ENCODE measurements at regions not wholly inside any gene's neighbourhood (a gene's known extent, or its start where the extent isn't known, plus 50 kb on each side); places are given as distances from the start of the nearest gene placed in this dataset.

- Mint-ChIP-seq H3K9me3 (no peaks in the 10 kb centered on the region), H3K27me3 (ENCODE audit: low read depth) (no peaks in the 10 kb centered on the region), H3K4me1 (peaks cover 9 to 20% of the 10 kb centered on the region in 2 experiments), H3K4me3 (no peak overlapping the region), H3K36me3 (ENCODE audit: insufficient read depth in 1 of 3, low read depth in 3 of 3) (no peaks in the 10 kb centered on the region; a peak in 1 of 7 replicates), H3K27ac (no peak overlapping the region)
- no peak overlapping the region for H4K8ac ChIP-seq (replicated peaks; ENCODE audit: insufficient read length, low read depth, low read length)
- no peaks in the 10 kb centered on the region for H3K9me3 ChIP-seq (ENCODE audit: control insufficient read depth, low read depth, low read length)
- no peak for TF ChIP-seq CTCF (conservative IDR thresholded peaks at IDR 0.05)
- no peaks in the 10 kb centered on the region for H4K20me1 ChIP-seq (ENCODE audit: control insufficient read depth, insufficient read depth, insufficient read length)
- H2BK12ac ChIP-seq (ENCODE audit: insufficient read length, low read depth, low read length), result no peak overlapping the region
- no peaks in the 10 kb centered on the region for H3K23me2 ChIP-seq (ENCODE audit: insufficient read length, low read depth, low read length, poor library complexity, severe bottlenecking)
- no peak overlapping the region for H2BK120ac ChIP-seq (ENCODE audit: low read depth, low read length, poor library complexity, severe bottlenecking)
- no peak overlapping the region for H3K4me2 ChIP-seq (ENCODE audit: insufficient read depth, insufficient read length, low read length)
- no peak overlapping the region for H3K4ac ChIP-seq (ENCODE audit: low read depth, low read length)
- no peak overlapping the region for H3K18ac ChIP-seq (ENCODE audit: insufficient read length, low read depth, low read length)
- H3K56ac ChIP-seq (ENCODE audit: insufficient read length, low read depth, low read length), result no peak overlapping the region
- H3K27ac ChIP-seq (ENCODE audit: insufficient read length, low read depth, low read length), result no peak overlapping the region
- no peak overlapping the region for H4K5ac ChIP-seq (ENCODE audit: insufficient read length, low read depth, low read length)
- no peak overlapping the region for H3T11ph ChIP-seq (ENCODE audit: low read length)
- H2AK5ac ChIP-seq (ENCODE audit: insufficient read length, low read length), result no peak overlapping the region
- WGBS (ENCODE audit: extremely low coverage, insufficient read length, low lambda C conversion rate), result no CpG with 5 or more reads among the region's 3 CpGs
- H4K91ac ChIP-seq (ENCODE audit: insufficient read length, low read depth, low read length), result no peak overlapping the region
- H3K27me3 ChIP-seq (ENCODE audit: insufficient read depth, low read length), result no peaks in the 10 kb centered on the region
- no peaks in the 10 kb centered on the region for H3K4me1 ChIP-seq (ENCODE audit: insufficient read depth, low read length)
- H2AFZ ChIP-seq (ENCODE audit: low read length), result no peak overlapping the region
- no peak overlapping the region for H2BK15ac ChIP-seq (ENCODE audit: low read depth, low read length)
- H2BK5ac ChIP-seq (ENCODE audit: insufficient read length, low read length), result no peak overlapping the region
- H3K14ac ChIP-seq (ENCODE audit: insufficient read depth, low read length), result no peak overlapping the region
- H3K79me2 ChIP-seq (ENCODE audit: insufficient read depth, low read length), result no peaks in the 10 kb centered on the region
- no peak overlapping the region for H3K9ac ChIP-seq (ENCODE audit: extremely low read depth, insufficient read length, low read length)
- no peaks in the 10 kb centered on the region for H3K79me1 ChIP-seq (ENCODE audit: insufficient read depth, low read depth, low read length, poor library complexity, severe bottlenecking)
- H3K23ac ChIP-seq (ENCODE audit: insufficient read length, low read depth, low read length), result no peak overlapping the region
- no peak for DNase-seq
- no peak overlapping the region for H2BK20ac ChIP-seq (ENCODE audit: low read depth, low read length, poor library complexity, severe bottlenecking)
Observed at GRCh38 chr13:107851670-107852069, 363.7 kb downstream of the LIG4 start.

All from H9 (cell line).